OCI-LY7 (cell line): ENCODE measurements at regions not wholly inside any gene's neighbourhood (a gene's known extent, or its start where the extent isn't known, plus 50 kb on each side); places are given as distances from the start of the nearest gene placed in this dataset.

Source experiments
- BruUV-seq: library from RNA; stranded (reverse); fragments of 400-500 nt; replicated peaks from 2 replicates; lab custom pipeline; 2021; lab: Mats Ljungman, UMichigan
- CTCF ChIA-PET: fragments of 300-600 bp; sonication (Branson Sonifier 250); formaldehyde crosslinking; loops from one replicate; lab custom pipeline; 2022; ENCODE audit warnings: antibody characterized with exemption; ENCODE audit not compliant: unreplicated experiment; lab: Charles Lee
- POLR2A ChIA-PET: fragments of 300-600 bp; sonication (Branson Sonifier 250); formaldehyde crosslinking; loops from one replicate; lab custom pipeline; 2022; ENCODE audit warnings: antibody characterized with exemption; lab: Charles Lee
- DNase-seq: peaks from one replicate; pipeline ENCODE4 v3.0.0-alpha.2; 2015; ENCODE audit warnings: low spot score
- H2AFZ ChIP-seq: fragments of 200-600 bp; sonication (generic), shearing (Covaris generic); 2 replicates; pipeline ENCODE4 v1.6.1; 2014; ENCODE audit warnings: mild to moderate bottlenecking, antibody characterized with exemption, low read length, moderate library complexity
- H3K27ac ChIP-seq: fragments of 200-600 bp; sonication (generic); 2 replicates; pipeline ENCODE4 v1.5.1; 2014; ENCODE audit warnings: mixed run types, low read depth, mild to moderate bottlenecking, moderate library complexity, low read length, inconsistent platforms; ENCODE audit not compliant: poor library complexity, severe bottlenecking
- H3K36me3 ChIP-seq: fragments of 200-600 bp; sonication (generic); 2 replicates; pipeline ENCODE4 v1.6.1; 2014; ENCODE audit warnings: mild to moderate bottlenecking, antibody characterized with exemption, low read length, moderate library complexity, mixed read lengths; ENCODE audit not compliant: insufficient read depth
- H3K4me1 ChIP-seq: fragments of 200-600 bp; sonication (generic); 2 replicates; pipeline ENCODE4 v1.5.1; 2014; ENCODE audit warnings: mild to moderate bottlenecking, low read length; ENCODE audit not compliant: insufficient read depth, poor library complexity, severe bottlenecking
- H3K4me2 ChIP-seq: fragments of 200-600 bp; sonication (generic); 2 replicates; pipeline ENCODE4 v1.6.1; 2014; ENCODE audit warnings: mild to moderate bottlenecking, low read length
- H3K4me3 ChIP-seq: fragments of 200-600 bp; sonication (generic); 2 replicates; pipeline ENCODE4 v1.5.1; 2014; ENCODE audit warnings: mild to moderate bottlenecking, low read depth, low read length; ENCODE audit not compliant: poor library complexity, severe bottlenecking
- H3K79me2 ChIP-seq: fragments of 200-600 bp; sonication (generic); 2 replicates; pipeline ENCODE4 v1.6.1; 2016; ENCODE audit warnings: low read depth, mild to moderate bottlenecking, low read length, moderate library complexity, mixed read lengths; ENCODE audit not compliant: insufficient read depth
- H3K9me2 ChIP-seq: fragments of 200-600 bp; sonication (generic); 2 replicates; pipeline ENCODE4 v1.6.1; 2016; ENCODE audit warnings: mild to moderate bottlenecking, low read length, mixed read lengths; ENCODE audit not compliant: insufficient read depth
- H3K9me3 ChIP-seq: fragments of 200-600 bp; sonication (generic); 2 replicates; pipeline ENCODE4 v1.6.1; 2014; ENCODE audit warnings: mild to moderate bottlenecking, mixed run types, low read length, mixed read lengths
- H4K20me1 ChIP-seq: fragments of 200-600 bp; sonication (generic); 2 replicates; pipeline ENCODE4 v1.6.1; 2014; ENCODE audit warnings: mild to moderate bottlenecking, antibody characterized with exemption, low read length, moderate library complexity, mixed read lengths; ENCODE audit not compliant: insufficient read depth
- EZH2phosphoT487 ChIP-seq: fragments of 200-600 bp; sonication (generic); IDR thresholded peaks from 2 replicates; pipeline ENCODE4 v1.6.1; 2018; ENCODE audit warnings: low read depth, borderline replicate concordance, mild to moderate bottlenecking, mixed run types, antibody characterized with exemption, low read length, moderate library complexity, mixed read lengths
- intact Hi-C: fragments of 100-400 bp; cut with micrococcal nuclease; formaldehyde crosslinking; loops from one replicate; pipeline ENCODE4 v1.10.0; 2022; ENCODE audit not compliant: unreplicated experiment
- TF ChIP-seq, protein P1 (sequence below): fragments of 200-600 bp; sonication (generic); conservative IDR thresholded peaks from 2 replicates; pipeline ENCODE4 v1.5.1; 2014; ENCODE audit warnings: mild to moderate bottlenecking, antibody characterized with exemption, low read length, moderate library complexity, mixed read lengths

GRCh38 chr9:118967901-118968300 is 401.3 kb downstream of the BRINP1 start:
- H3K27ac ChIP-seq, result no peak overlapping the region
- BruUV-seq, result no TSS peak
- intact Hi-C loops, result no loop called here
- no peak overlapping the region for H2AFZ ChIP-seq
- no peak overlapping the region for H3K4me3 ChIP-seq
- POLR2A ChIA-PET, result no interaction called here
- no peaks in the 10 kb centered on the region for H3K36me3 ChIP-seq
- H3K9me3 ChIP-seq, result no peaks in the 10 kb centered on the region
- H4K20me1 ChIP-seq, result no peaks in the 10 kb centered on the region
- TF ChIP-seq, protein P1, sequence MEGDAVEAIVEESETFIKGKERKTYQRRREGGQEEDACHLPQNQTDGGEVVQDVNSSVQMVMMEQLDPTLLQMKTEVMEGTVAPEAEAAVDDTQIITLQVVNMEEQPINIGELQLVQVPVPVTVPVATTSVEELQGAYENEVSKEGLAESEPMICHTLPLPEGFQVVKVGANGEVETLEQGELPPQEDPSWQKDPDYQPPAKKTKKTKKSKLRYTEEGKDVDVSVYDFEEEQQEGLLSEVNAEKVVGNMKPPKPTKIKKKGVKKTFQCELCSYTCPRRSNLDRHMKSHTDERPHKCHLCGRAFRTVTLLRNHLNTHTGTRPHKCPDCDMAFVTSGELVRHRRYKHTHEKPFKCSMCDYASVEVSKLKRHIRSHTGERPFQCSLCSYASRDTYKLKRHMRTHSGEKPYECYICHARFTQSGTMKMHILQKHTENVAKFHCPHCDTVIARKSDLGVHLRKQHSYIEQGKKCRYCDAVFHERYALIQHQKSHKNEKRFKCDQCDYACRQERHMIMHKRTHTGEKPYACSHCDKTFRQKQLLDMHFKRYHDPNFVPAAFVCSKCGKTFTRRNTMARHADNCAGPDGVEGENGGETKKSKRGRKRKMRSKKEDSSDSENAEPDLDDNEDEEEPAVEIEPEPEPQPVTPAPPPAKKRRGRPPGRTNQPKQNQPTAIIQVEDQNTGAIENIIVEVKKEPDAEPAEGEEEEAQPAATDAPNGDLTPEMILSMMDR, result no peak
- TF ChIP-seq EZH2phosphoT487, result no peak
- H3K4me1 ChIP-seq, result no peaks in the 10 kb centered on the region
- H3K9me2 ChIP-seq, result no peaks in the 10 kb centered on the region
- CTCF ChIA-PET, result interaction anchor here (0.6 kb wide), 1 partner anchor 10 kb away, joined by 3 read pairs; no protein-coding TSS in a partner anchor
- no peak overlapping the region for H3K4me2 ChIP-seq
- DNase-seq, result no peak
- no peaks in the 10 kb centered on the region for H3K79me2 ChIP-seq

DNA sequence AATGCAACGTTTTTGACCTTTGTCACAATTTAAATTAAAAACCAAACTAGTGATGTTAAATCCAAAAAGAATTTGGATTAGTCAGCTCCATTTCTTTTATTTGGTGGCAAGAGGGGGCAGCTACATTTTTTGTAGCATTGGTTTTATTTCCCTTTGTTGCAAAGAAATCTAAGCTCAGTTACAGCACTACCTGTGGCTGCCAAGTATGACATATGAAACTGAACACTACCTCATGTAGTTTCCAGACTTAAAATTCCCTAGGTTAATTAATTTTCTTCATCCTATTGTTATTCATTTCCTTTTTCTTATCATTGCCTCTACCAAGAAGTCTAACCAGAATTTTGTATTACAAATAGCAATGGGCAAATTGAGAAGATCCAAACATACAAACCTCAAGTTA is 393.5 kb downstream of the BRINP1 start:
- no peaks in the 10 kb centered on the region for H3K4me1 ChIP-seq
- H4K20me1 ChIP-seq, result no peaks in the 10 kb centered on the region
- DNase-seq, result no peak
- H3K27ac ChIP-seq, result no peak overlapping the region
- ChIA-PET POLR2A (no interaction called here), CTCF (no interaction called here)
- intact Hi-C loops, result no loop called here
- H2AFZ ChIP-seq, result no peak overlapping the region
- H3K79me2 ChIP-seq, result no peaks in the 10 kb centered on the region
- H3K36me3 ChIP-seq, result no peaks in the 10 kb centered on the region
- TF ChIP-seq, protein P1, result no peak
- no peaks in the 10 kb centered on the region for H3K9me3 ChIP-seq
- no peaks in the 10 kb centered on the region for H3K9me2 ChIP-seq
- no peak overlapping the region for H3K4me2 ChIP-seq
- no TSS peak for BruUV-seq
- H3K4me3 ChIP-seq, result no peak overlapping the region

GRCh38 chr9:118976160-118976559 is 393.1 kb downstream of the BRINP1 start:
- Histone ChIP-seq H3K9me3 (no peaks in the 10 kb centered on the region), H3K36me3 (no peaks in the 10 kb centered on the region), H3K4me2 (no peak overlapping the region), H3K27ac (no peak overlapping the region), H4K20me1 (no peaks in the 10 kb centered on the region), H3K79me2 (no peaks in the 10 kb centered on the region), H3K4me1 (no peaks in the 10 kb centered on the region), H3K9me2 (no peaks in the 10 kb centered on the region), H2AFZ (no peak overlapping the region), H3K4me3 (no peak overlapping the region)
- no peak for DNase-seq
- BruUV-seq, result no TSS peak
- POLR2A ChIA-PET, result no interaction called here
- TF ChIP-seq, protein P1, result no peak
- TF ChIP-seq EZH2phosphoT487, result no peak
- intact Hi-C loops, result no loop called here
- CTCF ChIA-PET, result no interaction called here
